GM19025 (cell line): ENCODE measurements at regions not wholly inside any gene's neighbourhood (a gene's known extent, or its start where the extent isn't known, plus 50 kb on each side); places are given as distances from the start of the nearest gene placed in this dataset.
"Not testable (repeated sequence)": the region's sequence is repeated elsewhere in the genome, so short reads cannot be mapped to it uniquely, and the experiment has no call there.

Experiments used
- ATAC-seq: cut with Tn5 transposase; IDR thresholded peaks from one replicate; pipeline ENCODE4 v1.9.1; 2021; ENCODE audit warnings: mild to moderate bottlenecking, low read depth, moderate library complexity; ENCODE audit not compliant: unreplicated experiment

DNA sequence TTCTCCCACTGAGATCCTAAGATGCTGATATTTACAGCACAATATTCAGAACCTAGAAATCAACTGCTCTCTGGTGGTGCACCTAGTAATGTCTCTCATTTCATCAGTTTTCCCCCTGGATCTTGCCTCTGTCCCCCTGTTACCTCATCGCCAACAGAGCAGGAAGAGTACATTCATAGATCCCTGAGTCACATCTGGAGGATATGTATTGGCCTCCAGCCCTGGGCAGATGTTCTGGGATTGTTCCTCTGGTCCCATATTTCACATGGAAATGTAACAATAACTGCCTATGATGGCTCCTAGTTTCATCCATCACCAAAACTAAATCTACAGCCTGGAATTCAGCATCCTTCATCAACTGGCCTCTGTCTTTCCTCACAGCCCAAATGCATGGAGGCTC is 278.8 kb upstream of the SLC14A2 start:
- ATAC-seq = no peak

GRCh38 chr18:45337477-45337876 is 277.8 kb upstream of the SLC14A2 start:
- no peak for ATAC-seq

DNA sequence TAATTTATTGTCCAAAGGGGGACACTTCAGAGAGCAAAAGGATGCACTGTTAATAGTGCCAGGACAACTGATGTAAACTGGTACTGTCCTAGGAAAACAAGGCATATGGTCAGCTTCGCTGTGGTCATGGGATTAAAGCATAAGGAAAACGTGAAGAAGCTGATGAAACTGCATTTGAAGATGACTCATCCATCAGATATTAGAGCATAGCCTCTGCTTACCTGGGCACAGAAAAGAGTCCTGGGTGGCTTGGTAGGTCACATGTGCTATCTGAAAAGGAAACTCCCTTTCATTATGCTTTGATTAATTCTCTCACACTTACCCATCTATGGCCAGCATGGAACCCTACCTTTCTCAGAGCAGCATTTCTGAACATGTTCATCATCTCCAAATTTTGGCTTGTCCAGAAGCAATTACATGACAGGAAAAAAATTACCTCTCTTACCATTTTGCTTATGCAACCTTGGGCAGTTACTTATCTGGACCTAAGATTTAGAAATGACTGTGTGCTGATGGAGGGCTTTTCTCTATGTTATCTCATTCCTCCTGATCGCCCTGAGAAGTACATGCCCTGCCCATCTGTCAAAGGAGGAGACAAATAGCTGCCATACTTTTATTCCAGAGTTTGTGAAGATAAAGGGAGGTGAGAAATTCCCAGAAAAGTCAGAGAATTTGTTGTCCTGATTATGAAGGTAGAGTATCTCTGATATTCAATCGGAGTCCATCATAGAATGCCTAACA is 275.3 kb upstream of the SLC14A2 start:
- no peak for ATAC-seq

DNA sequence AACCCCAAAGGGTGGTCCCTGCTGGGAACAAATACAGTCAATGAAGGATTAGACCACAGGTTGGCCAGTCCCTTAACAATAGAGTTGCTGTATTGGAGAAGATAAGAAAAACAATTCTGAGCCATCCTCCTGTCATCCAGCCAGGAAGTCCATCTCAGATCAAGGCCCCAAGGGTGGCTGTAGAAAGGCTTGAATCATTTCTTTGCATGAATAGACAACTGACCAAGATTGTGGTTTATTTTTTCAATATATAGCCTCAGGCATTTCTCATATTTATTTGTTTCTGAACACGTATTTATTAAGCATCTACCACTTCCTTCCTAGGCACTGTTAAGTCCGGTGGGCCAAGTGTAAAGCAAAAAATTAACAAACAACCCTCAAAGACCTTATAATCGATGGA is 274.4 kb upstream of the SLC14A2 start:
- ATAC-seq = no peak

- ATAC-seq = no peak
Measured at GRCh38 chr18:45341454-45341853, 273.8 kb upstream of the SLC14A2 start.

GRCh38 chr18:45342166-45342565 is 273.1 kb upstream of the SLC14A2 start:
- ATAC-seq = no peak

- ATAC-seq = no peak
Measured at GRCh38 chr18:45342653-45343052, 272.6 kb upstream of the SLC14A2 start.

- ATAC-seq = no peak
Measured at GRCh38 chr18:45343365-45343764, 271.9 kb upstream of the SLC14A2 start.

DNA sequence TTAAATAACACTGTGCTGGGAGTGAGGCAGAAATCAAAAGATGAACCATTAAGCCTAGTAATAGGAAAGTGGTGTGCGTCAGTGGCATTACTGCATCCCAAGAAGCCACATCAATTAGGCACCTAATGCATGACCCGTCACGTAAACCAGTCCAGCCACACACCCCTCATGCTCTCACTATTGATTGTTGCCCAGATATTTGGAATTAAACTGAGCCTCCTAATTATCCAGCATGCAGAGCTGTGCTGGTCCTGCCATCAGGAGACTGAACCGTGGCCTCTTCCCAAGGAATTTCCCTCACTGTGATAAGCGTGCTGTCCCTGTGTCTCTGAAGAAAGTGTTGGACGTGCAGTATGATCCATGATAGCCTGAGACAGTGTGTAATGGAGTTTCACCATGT is 270.6 kb upstream of the SLC14A2 start:
- ATAC-seq = not testable (repeated sequence)

GRCh38 chr18:45349019-45349418 is 266.3 kb upstream of the SLC14A2 start:
- no peak for ATAC-seq

- no peak for ATAC-seq
Measured at GRCh38 chr18:45349467-45349866, 265.8 kb upstream of the SLC14A2 start.

GRCh38 chr18:45350404-45351156 is 264.7 kb upstream of the SLC14A2 start:
- ATAC-seq = no peak

- no peak for ATAC-seq
Measured at GRCh38 chr18:45352874-45353273, 262.4 kb upstream of the SLC14A2 start.

DNA sequence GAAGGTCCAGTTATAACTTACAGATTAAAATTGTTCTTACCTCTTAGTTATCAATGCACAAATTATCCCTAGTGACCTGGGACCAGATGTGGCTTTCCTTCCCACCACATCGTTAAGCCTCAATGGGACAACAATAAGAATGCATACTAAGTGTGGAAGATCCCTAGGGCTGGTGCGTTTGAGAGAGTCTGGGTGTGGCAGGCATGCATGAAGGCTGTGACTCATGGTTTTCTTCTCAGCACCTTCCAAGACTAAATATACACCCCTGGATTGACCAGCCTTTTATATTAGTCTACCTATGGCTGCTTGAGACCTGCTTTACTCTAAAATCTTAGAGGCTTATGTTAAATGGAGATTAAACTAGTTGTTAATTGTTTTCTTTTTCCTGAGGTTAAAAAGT is 261.7 kb upstream of the SLC14A2 start:
- no peak for ATAC-seq

- ATAC-seq = no peak
Measured at GRCh38 chr18:45355944-45356520, 259.2 kb upstream of the SLC14A2 start.

- ATAC-seq = no peak
Measured at GRCh38 chr18:45357686-45358470, 257.4 kb upstream of the SLC14A2 start.

DNA sequence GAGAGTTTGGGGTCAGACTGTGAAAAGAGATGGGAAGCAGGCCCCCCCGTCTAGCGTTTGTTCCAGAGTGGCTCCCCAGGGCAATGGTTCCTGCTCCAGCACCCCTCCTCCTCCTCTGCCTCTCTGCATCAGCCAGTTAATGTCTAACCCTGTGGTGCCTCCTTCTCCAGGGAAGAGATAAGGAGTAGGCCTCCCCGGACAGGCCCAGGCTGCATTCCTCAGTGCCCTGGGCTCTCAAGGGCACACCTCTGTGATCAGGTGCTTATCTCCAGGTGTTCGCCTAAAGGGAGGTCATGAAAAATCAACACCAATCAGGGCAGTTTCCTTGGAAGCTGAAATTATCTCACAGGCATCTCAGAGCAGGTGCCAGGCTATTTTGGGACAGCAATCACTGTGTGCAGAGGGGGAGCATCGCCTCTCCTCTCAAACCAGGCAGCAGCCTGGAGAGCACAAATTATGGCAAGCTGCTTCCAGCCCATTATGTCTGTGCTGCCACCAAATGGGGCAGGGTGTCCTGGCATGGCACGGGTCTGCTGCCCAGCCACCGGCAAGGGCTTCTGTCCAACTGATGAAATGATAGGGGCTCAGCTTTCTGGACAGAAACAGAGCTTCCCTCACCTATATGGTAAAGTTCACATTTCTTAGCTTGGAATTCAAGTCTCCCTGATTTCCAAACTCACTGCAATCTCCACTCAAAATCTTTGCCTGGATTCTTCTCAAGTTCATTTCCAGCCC is 255.8 kb upstream of the SLC14A2 start:
- no peak for ATAC-seq

DNA sequence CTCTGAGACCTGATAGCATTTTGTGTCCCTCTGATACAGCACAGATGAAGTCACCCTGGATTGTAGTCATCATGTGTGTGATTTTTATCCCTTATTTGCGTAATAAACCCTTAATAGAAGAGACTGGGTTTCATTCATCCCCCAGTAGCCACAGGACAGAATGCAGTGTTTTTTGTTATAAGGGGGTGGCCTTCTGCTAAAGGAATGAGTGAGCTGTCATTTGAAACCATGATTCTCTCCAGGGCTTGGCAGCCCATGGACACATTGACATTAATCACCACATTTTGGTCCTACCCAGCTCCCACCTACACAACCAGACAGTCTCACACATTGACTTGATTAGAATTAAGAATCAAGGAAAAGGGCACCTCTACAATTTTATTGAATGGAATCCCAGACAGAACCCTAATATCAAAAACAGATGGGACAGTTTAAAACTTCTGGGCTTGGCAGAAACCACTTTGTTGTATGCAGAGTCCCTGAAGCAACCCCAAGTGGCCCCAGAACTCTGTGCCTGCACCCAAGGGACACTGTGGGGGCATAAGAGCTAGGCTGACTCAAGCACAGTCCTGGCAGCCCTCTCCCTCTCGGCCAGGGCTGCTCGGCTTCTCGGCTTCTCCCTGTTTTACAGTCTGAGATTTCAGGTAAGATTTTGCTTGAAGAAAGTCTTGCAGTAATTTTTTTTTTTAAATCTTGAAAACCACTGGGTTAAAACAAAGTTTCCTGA is 254.0 kb upstream of the SLC14A2 start:
- ATAC-seq = no peak

DNA sequence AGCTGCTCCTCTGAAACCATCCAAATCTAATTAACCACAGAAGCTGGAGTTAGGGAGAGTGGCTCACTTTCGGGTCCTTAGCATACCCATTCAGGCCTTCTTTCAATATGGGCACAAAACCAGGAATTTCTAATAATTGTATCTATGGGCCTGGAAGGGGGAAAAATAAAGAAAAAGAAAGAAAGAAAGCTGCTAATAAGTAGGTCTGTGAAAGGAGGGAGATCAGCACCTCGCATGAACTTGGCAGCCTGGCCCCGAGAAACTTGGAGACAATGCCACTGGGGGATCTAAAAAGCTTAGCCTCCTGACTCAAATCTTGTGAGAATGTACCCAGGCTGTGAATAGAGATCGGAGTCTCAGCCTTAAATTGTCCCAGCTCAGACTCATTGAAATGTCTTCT is 252.1 kb upstream of the SLC14A2 start:
- no peak for ATAC-seq

DNA sequence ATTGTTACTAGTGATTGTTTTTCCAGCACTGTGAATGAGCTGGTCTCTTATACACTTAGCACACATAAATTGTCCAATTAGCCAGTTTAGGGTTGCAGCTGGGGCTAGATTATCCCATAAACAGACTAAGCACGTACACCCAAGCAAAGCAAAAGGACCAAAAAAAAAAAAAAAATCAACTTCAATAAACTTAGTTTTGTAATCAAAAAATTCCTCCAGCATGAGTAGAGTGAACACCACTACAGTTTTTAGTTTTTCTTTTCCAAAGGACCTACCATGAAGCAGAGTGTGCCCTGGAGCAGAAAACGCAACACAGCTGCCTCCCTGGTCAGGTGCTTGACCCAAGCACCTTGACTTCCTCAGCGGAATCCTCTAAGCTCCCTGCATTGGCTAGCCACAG is 249.4 kb upstream of the SLC14A2 start:
- no peak for ATAC-seq
